Naive B cell (primary cell): ENCODE measurements at regions not wholly inside any gene's neighbourhood (a gene's known extent, or its start where the extent isn't known, plus 50 kb on each side); places are given as distances from the start of the nearest gene placed in this dataset.
"Not testable (repeated sequence)": the region's sequence is repeated elsewhere in the genome, so short reads cannot be mapped to it uniquely, and the experiment has no call there.

Source experiments
- ATAC-seq, 2 donors: fragments of 150-1000 bp; cut with Tn5 transposase; 2 replicates each; pipeline ENCODE4 v1.10.0; 2021; ENCODE audit warnings: low read depth in 2 of 2, mild to moderate bottlenecking in 2 of 2, moderate library complexity in 2 of 2
- DNase-seq: peaks from one replicate; pipeline ENCODE4 v3.0.0; 2022
- H3K27ac Mint-ChIP-seq, 6 donors: one replicate each; pipeline ENCODE4 v1.8.0; 2020 to 2022; ENCODE audit warnings: mild to moderate bottlenecking in 6 of 6, mixed read lengths in 6 of 6, moderate library complexity in 5 of 6, inconsistent platforms in 2 of 6
- H3K27me3 Mint-ChIP-seq, 3 donors: one replicate each; pipeline ENCODE4 v1.8.0; 2021 to 2022; ENCODE audit warnings: mixed read lengths in 3 of 3, mild to moderate bottlenecking in 1 of 3
- H3K36me3 Mint-ChIP-seq, 2 donors: one replicate each; pipeline ENCODE4 v1.8.0; 2020 to 2022; ENCODE audit warnings: mixed read lengths in 2 of 2, inconsistent platforms in 1 of 2, mild to moderate bottlenecking in 1 of 2
- H3K4me1 Mint-ChIP-seq, 3 donors: one replicate each; pipeline ENCODE4 v1.8.0; 2020 to 2022; ENCODE audit warnings: mixed read lengths in 3 of 3, inconsistent platforms in 1 of 3, mild to moderate bottlenecking in 1 of 3, moderate library complexity in 1 of 3
- H3K4me3 Mint-ChIP-seq, 8 donors: one replicate each; pipeline ENCODE4 v1.8.0; 2020 to 2022; ENCODE audit warnings: mild to moderate bottlenecking in 8 of 8, mixed read lengths in 8 of 8, moderate library complexity in 8 of 8, inconsistent platforms in 2 of 8
- H3K9me3 Mint-ChIP-seq, 7 donors: one replicate each; pipeline ENCODE4 v1.8.0; 2020 to 2022; ENCODE audit warnings: mixed read lengths in 7 of 7, mild to moderate bottlenecking in 5 of 7, inconsistent platforms in 2 of 7, moderate library complexity in 1 of 7

- DNase-seq (no peak), ATAC-seq (no peak)
- Mint-ChIP-seq H3K4me1 (no peaks in the 10 kb centered on the region), H3K4me3 (no peak overlapping the region), H3K27ac (no peak overlapping the region), H3K9me3 (peaks cover 0 to 4% (median 2%) of the 10 kb centered on the region in 7 donors), H3K36me3 (no peaks in the 10 kb centered on the region), H3K27me3 (no peaks in the 10 kb centered on the region)
These were observed 241.0 kb upstream of the ACVR2A start for GRCh38 chr2:147603876-147604275.

- H3K27me3 Mint-ChIP-seq: no peaks in the 10 kb centered on the region
- ATAC-seq: no peak
- no peak overlapping the region for H3K27ac Mint-ChIP-seq
- no peaks in the 10 kb centered on the region for H3K4me1 Mint-ChIP-seq
- H3K9me3 Mint-ChIP-seq: peaks cover 0 to 4% (median 2%) of the 10 kb centered on the region in 7 donors
- no peak overlapping the region for H3K4me3 Mint-ChIP-seq
- DNase-seq: no peak
- H3K36me3 Mint-ChIP-seq: no peaks in the 10 kb centered on the region
These were observed 241.4 kb upstream of the ACVR2A start for GRCh38 chr2:147603447-147603846.

- Mint-ChIP-seq H3K4me1 (no peaks in the 10 kb centered on the region), H3K27ac (no peak overlapping the region), H3K27me3 (no peaks in the 10 kb centered on the region), H3K36me3 (no peaks in the 10 kb centered on the region), H3K4me3 (no peak overlapping the region), H3K9me3 (peaks cover 0 to 5% (median 4%) of the 10 kb centered on the region in 7 donors)
- ATAC-seq: no peak
- DNase-seq: no peak
These were observed 244.2 kb upstream of the ACVR2A start for GRCh38 chr2:147600646-147601045.

- no peak for DNase-seq
- Mint-ChIP-seq H3K36me3 (no peaks in the 10 kb centered on the region), H3K4me3 (no peak overlapping the region), H3K9me3 (peaks cover 0 to 5% (median 4%) of the 10 kb centered on the region in 7 donors), H3K27me3 (no peaks in the 10 kb centered on the region), H3K27ac (no peak overlapping the region), H3K4me1 (no peaks in the 10 kb centered on the region)
- no peak for ATAC-seq
These were observed 244.6 kb upstream of the ACVR2A start for GRCh38 chr2:147600223-147600622.

GRCh38 chr2:147595200-147595599 is 249.6 kb upstream of the ACVR2A start:
- no peaks in the 10 kb centered on the region for H3K27me3 Mint-ChIP-seq
- H3K9me3 Mint-ChIP-seq: peaks cover 0 to 19% (median 10%) of the 10 kb centered on the region in 7 donors
- peak overlapping the region in 1 of 6 donors; percentile 77 for H3K27ac Mint-ChIP-seq
- no peak for ATAC-seq
- no peak overlapping the region for H3K4me3 Mint-ChIP-seq
- no peak for DNase-seq
- no peaks in the 10 kb centered on the region for H3K36me3 Mint-ChIP-seq
- H3K4me1 Mint-ChIP-seq: no peaks in the 10 kb centered on the region

DNA sequence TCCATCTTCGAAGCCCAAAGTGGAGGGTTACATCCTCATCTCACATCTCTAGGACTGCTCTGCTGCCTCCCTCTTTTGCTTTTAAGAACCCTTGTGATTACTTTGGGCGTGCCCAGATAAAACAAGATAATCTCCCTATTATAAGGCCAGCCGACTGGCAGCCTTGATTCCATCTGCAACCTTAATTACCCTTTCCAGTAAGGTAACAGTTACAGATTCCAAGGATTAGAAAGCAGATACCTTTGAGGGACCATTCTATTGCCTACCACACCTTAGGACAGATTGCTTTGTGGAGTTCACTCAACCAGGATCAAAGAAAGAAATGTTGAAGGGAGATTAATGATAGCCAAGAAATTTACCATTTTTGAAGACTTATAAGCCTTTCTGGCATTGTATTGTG is 250.8 kb upstream of the ACVR2A start:
- no peak for DNase-seq
- Mint-ChIP-seq H3K4me3 (no peak overlapping the region), H3K9me3 (peaks cover 0 to 19% (median 10%) of the 10 kb centered on the region in 7 donors), H3K36me3 (no peaks in the 10 kb centered on the region), H3K4me1 (no peaks in the 10 kb centered on the region), H3K27ac (no peak overlapping the region), H3K27me3 (no peaks in the 10 kb centered on the region)
- no peak for ATAC-seq

- not testable (repeated sequence) for ATAC-seq, H3K27me3 Mint-ChIP-seq
These were observed 252.0 kb upstream of the ACVR2A start for GRCh38 chr2:147592784-147593183.

DNA sequence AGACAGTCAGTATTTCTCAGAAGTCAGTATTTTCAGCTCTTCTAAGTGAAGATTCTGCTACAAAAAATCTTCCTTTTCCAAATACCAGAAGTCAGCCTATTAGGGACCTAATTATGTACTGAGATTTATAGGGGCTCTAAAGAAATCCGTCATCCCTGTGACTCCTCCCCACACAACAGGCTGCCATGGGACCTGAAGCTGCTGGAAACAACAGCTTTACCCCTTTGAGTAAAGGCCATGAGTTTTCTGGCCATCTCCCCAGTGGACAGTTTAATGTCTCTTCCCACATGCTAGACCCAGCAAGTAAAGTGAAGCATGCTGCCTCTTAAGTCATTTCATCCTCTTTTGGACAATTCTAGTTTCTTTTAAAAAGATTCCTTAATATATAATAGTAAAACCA is 255.7 kb upstream of the ACVR2A start:
- no peaks in the 10 kb centered on the region for H3K36me3 Mint-ChIP-seq
- H3K27me3 Mint-ChIP-seq: peaks cover 0 to 7% (median 0%) of the 10 kb centered on the region in 3 donors
- no peak overlapping the region for H3K27ac Mint-ChIP-seq
- ATAC-seq (no peak), DNase-seq (no peak)
- peaks cover 2 to 19% (median 8%) of the 10 kb centered on the region in 7 donors for H3K9me3 Mint-ChIP-seq
- H3K4me3 Mint-ChIP-seq: no peak overlapping the region
- no peaks in the 10 kb centered on the region for H3K4me1 Mint-ChIP-seq

More at GRCh38 chr2:147592784-147593183, 252.0 kb upstream of the ACVR2A start:
- not testable (repeated sequence) for H3K4me1 Mint-ChIP-seq, DNase-seq, H3K27ac Mint-ChIP-seq, H3K4me3 Mint-ChIP-seq, H3K36me3 Mint-ChIP-seq
- peaks cover 2 to 19% (median 7%) of the 10 kb centered on the region in 7 donors for H3K9me3 Mint-ChIP-seq

DNA sequence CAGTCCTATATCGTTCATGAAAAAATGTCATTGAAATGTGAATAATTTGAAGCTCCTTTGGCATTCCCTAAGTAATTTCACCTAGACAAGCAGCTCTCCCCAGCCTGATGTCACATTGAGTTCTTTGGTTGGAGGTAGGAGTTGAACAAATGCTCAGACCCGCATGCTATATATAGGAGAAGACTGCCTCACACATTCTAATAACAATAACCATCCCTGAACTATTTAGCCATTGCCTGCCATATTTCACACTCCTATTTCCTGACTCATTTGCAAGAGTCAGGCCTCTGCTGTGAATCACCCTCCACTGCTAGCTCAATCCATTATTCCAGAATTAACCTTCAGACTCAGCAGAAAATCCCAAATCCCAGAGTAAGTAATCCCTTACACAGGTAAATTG is 256.6 kb upstream of the ACVR2A start:
- H3K27ac Mint-ChIP-seq: no peak overlapping the region
- H3K9me3 Mint-ChIP-seq: peaks cover 2 to 22% (median 9%) of the 10 kb centered on the region in 7 donors
- ATAC-seq: no peak
- no peaks in the 10 kb centered on the region for H3K4me1 Mint-ChIP-seq
- DNase-seq: no peak
- H3K4me3 Mint-ChIP-seq: no peak overlapping the region
- H3K27me3 Mint-ChIP-seq: peaks cover 0 to 7% (median 0%) of the 10 kb centered on the region in 3 donors
- no peaks in the 10 kb centered on the region for H3K36me3 Mint-ChIP-seq

DNA sequence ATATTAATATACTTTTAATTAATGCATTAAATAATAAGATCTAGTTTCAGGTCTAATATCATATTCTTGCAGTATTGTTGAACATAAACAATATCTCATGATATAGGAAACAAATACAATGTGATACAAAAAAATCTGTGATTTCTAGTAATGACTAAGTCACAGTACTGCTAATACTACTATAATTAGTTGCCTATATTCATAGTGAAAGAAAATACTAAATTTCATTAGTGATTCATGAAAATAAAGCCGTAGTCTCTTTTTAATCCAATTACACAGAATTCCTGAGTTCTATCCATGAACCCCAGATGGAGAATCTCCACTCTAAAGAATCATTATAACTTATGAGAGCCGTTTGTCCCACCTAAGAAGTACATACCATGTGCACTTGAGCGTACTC is 266.3 kb upstream of the ACVR2A start:
- H3K27ac Mint-ChIP-seq: no peak overlapping the region
- H3K9me3 Mint-ChIP-seq: peaks cover 0 to 6% (median 4%) of the 10 kb centered on the region in 7 donors
- H3K27me3 Mint-ChIP-seq: no peaks in the 10 kb centered on the region
- no peak for DNase-seq
- no peaks in the 10 kb centered on the region for H3K36me3 Mint-ChIP-seq
- no peaks in the 10 kb centered on the region for H3K4me1 Mint-ChIP-seq
- H3K4me3 Mint-ChIP-seq: no peak overlapping the region
- ATAC-seq: no peak

DNA sequence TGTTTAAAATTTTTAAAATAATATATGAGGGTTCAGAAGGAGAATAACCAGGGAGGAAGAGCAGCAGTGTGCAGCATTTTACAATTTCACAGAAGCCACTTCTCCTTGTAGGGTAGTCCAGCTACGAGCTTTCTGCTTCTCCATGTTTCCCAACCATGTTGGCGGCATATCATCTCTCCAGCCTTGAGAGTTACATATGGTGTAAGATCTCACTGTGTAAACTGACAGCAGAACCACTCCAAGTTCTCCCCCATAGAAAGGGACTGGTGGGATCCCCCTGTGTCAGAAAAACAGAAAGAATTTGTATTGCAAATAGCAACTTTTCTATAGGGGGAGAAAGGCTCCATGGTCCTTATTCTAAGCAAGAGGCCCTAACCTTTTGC is 266.8 kb upstream of the ACVR2A start:
- Mint-ChIP-seq H3K27ac (no peak overlapping the region), H3K4me3 (no peak overlapping the region), H3K9me3 (peaks cover 0 to 6% (median 3%) of the 10 kb centered on the region in 7 donors), H3K27me3 (no peaks in the 10 kb centered on the region), H3K4me1 (no peaks in the 10 kb centered on the region), H3K36me3 (no peaks in the 10 kb centered on the region)
- DNase-seq: no peak
- no peak for ATAC-seq

DNA sequence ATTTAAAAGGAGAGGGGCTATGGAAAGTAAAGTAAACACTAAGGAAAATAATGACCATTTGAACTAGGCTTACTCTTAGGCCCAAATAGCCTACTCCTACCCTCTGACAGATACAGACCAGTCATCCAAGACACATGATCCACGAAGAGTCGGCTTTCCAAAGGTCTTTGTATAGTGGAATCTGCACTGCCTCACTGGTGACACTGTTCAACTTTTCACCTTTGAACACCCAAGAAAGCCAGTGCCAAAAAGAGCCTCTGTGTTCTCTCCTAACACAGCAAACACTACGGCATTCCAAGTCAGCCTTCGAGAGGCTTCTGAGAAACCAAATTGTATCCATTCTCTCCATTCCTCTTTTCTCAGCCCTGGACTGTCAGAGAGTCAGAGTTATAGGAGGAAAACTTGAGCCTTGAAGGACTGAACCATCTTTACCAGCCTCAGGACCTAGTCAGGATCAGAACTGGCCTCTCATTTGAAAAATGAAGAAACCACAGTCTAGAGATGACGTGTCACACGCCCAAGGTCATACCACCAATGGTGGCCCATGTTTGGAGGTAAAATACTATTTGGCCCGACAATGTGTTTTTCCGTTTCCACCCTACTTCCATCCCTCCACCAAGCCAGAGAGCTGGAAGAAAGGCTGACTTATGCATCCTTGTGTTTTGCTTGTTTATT is 267.4 kb upstream of the ACVR2A start:
- H3K9me3 Mint-ChIP-seq: peaks cover 0 to 5% (median 3%) of the 10 kb centered on the region in 7 donors
- ATAC-seq: no peak
- H3K27me3 Mint-ChIP-seq: no peaks in the 10 kb centered on the region
- no peak for DNase-seq
- H3K27ac Mint-ChIP-seq: no peak overlapping the region
- no peak overlapping the region for H3K4me3 Mint-ChIP-seq
- H3K4me1 Mint-ChIP-seq: no peaks in the 10 kb centered on the region
- no peaks in the 10 kb centered on the region for H3K36me3 Mint-ChIP-seq

- H3K9me3 Mint-ChIP-seq: peaks cover 0 to 7% (median 0%) of the 10 kb centered on the region in 7 donors
- no peaks in the 10 kb centered on the region for H3K4me1 Mint-ChIP-seq
- no peak for DNase-seq
These were observed 269.7 kb upstream of the ACVR2A start for GRCh38 chr2:147575106-147575505.

GRCh38 chr2:147572622-147573021 is 272.2 kb upstream of the ACVR2A start:
- ATAC-seq (no peak), DNase-seq (no peak)
- Mint-ChIP-seq H3K4me3 (no peak overlapping the region), H3K27me3 (no peaks in the 10 kb centered on the region), H3K27ac (no peak overlapping the region), H3K4me1 (no peaks in the 10 kb centered on the region), H3K36me3 (no peaks in the 10 kb centered on the region), H3K9me3 (peaks cover 0 to 7% (median 0%) of the 10 kb centered on the region in 7 donors)

More at GRCh38 chr2:147575106-147575505, 269.7 kb upstream of the ACVR2A start:
- no peak for ATAC-seq
- Mint-ChIP-seq H3K27me3 (no peaks in the 10 kb centered on the region), H3K36me3 (no peaks in the 10 kb centered on the region), H3K4me3 (no peak overlapping the region), H3K27ac (no peak overlapping the region)
